Stimulated activated effector memory CD8-positive, alpha-beta T cell treated with anti-CD3 and anti-CD28 coated beads, Interleukin-12 subunit alpha, Interleukin-12 subunit beta, amount 100 ng/mL, for 72 hours (primary cell): ENCODE measurements at regions not wholly inside any gene's neighbourhood (a gene's known extent, or its start where the extent isn't known, plus 50 kb on each side); places are given as distances from the start of the nearest gene placed in this dataset.
A peak's percentile ranks its signal among the peaks of the same experiment; 100 is the strongest.

ENCODE experiments used
- ATAC-seq: fragments of 150-1000 bp; cut with Tn5 transposase; 2 replicates; pipeline ENCODE4 v1.10.0; 2021
- DNase-seq, 2 donors: peaks; one replicate each; pipeline ENCODE4 v3.0.0; 2021 to 2022; ENCODE audit warnings: low spot score in 2 of 2
- H3K27ac Mint-ChIP-seq: one replicate; pipeline ENCODE4 v1.8.0; 2022; ENCODE audit warnings: mild to moderate bottlenecking, mixed read lengths
- H3K36me3 Mint-ChIP-seq: one replicate; pipeline ENCODE4 v1.8.0; 2022; ENCODE audit warnings: mild to moderate bottlenecking, mixed read lengths
- H3K4me1 Mint-ChIP-seq: one replicate; pipeline ENCODE4 v1.8.0; 2022; ENCODE audit warnings: mixed read lengths
- H3K4me3 Mint-ChIP-seq: one replicate; pipeline ENCODE4 v1.8.0; 2022; ENCODE audit warnings: mild to moderate bottlenecking, mixed read lengths
- H3K9me3 Mint-ChIP-seq: one replicate; pipeline ENCODE4 v1.8.0; 2022; ENCODE audit warnings: mixed read lengths

GRCh38 chr3:18872466-18872865 lies 275.8 kb upstream of the KCNH8 start:
- no peaks in the 10 kb centered on the region for H3K9me3 Mint-ChIP-seq

DNA sequence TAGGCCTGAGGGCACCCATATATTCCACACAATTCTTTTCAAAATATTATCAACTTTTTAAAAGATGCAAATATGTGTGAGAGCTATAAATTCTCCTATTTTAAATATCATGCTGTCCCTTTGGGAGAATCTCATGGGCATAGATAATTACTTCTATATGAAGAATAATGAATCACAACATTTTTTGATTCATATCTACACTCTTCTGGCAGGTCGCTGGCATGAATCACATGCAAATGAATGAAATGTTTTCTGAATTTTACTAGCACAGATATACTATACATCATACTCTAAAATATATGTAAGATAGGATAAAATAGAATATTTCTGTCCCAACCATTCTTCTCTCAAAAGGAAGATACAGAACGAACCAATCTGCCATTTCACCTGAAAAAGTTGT lies 277.7 kb upstream of the KCNH8 start:
- Mint-ChIP-seq H3K4me3 (peak overlapping the region; percentile 27), H3K9me3 (no peaks in the 10 kb centered on the region), H3K4me1 (peaks cover 18% of the 10 kb centered on the region), H3K36me3 (no peaks in the 10 kb centered on the region), H3K27ac (no peak overlapping the region)
- DNase-seq (no peak), ATAC-seq (peak; percentile 55)

More at GRCh38 chr3:18872466-18872865, 275.8 kb upstream of the KCNH8 start:
- Mint-ChIP-seq H3K36me3 (no peaks in the 10 kb centered on the region), H3K4me3 (no peak overlapping the region), H3K27ac (no peak overlapping the region), H3K4me1 (peaks cover 18% of the 10 kb centered on the region)
- DNase-seq (no peak), ATAC-seq (peak; percentile 64)

- no peaks in the 10 kb centered on the region for H3K36me3 Mint-ChIP-seq
- H3K4me3 Mint-ChIP-seq, result peak overlapping the region; percentile 27
- peak overlapping the region; percentile 73 for H3K27ac Mint-ChIP-seq
- peaks cover 18% of the 10 kb centered on the region for H3K4me1 Mint-ChIP-seq
- DNase-seq, result no peak
- peak; percentile 64 for ATAC-seq
- no peaks in the 10 kb centered on the region for H3K9me3 Mint-ChIP-seq
Observed at GRCh38 chr3:18870074-18870640, 278.2 kb upstream of the KCNH8 start.

- Mint-ChIP-seq H3K4me1 (peaks cover 18% of the 10 kb centered on the region), H3K4me3 (peak overlapping the region; percentile 27), H3K9me3 (no peaks in the 10 kb centered on the region), H3K27ac (peak overlapping the region; percentile 73), H3K36me3 (no peaks in the 10 kb centered on the region)
- peak; percentile 83 for ATAC-seq
- DNase-seq, result no peak
Observed at GRCh38 chr3:18868911-18869689, 279.2 kb upstream of the KCNH8 start.

DNA sequence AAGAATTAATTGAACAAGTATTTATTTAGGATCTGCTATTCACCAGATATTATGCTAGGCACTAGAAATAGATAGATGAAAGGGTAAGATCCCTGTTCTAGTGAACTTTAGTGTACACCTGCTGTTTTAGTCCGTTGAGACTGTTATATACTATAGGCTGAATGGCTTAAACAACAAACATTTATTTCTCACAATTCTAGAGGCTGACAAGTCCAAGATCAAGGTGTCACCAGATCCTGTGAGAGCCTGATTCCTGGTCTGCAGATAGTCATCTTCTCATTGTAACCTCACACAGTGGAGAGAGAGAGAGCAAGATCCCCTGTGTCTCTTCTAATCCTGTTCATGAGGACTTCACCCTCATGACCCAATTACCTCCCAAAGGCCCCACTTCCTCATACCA lies 281.4 kb upstream of the KCNH8 start:
- Mint-ChIP-seq H3K4me1 (peaks cover 18% of the 10 kb centered on the region), H3K27ac (no peak overlapping the region), H3K36me3 (no peaks in the 10 kb centered on the region), H3K4me3 (no peak overlapping the region), H3K9me3 (no peaks in the 10 kb centered on the region)
- DNase-seq, result no peak
- no peak for ATAC-seq

GRCh38 chr3:18864933-18865731 lies 283.2 kb upstream of the KCNH8 start:
- no peak overlapping the region for H3K4me3 Mint-ChIP-seq

DNA sequence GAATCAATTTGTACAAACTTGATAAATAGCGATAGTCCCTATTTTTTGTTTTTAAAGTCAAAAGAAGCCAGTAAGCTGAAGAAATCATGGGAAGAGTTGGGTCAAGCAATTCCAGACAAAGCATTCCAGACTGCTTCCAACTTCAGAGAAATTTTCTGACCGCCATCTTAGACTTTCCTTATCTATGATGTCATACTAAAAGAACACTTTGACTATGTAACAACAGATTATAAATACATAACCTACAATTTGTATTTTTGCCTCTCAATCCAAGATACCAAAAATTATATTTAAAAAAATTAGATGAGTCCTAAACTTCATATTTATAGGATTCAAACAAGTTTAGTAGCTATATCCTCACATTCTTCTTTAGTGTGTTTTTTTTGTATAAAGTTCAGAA lies 286.2 kb upstream of the KCNH8 start:
- DNase-seq, result no peak
- Mint-ChIP-seq H3K4me3 (no peak overlapping the region), H3K4me1 (no peaks in the 10 kb centered on the region), H3K9me3 (no peaks in the 10 kb centered on the region), H3K36me3 (no peaks in the 10 kb centered on the region), H3K27ac (no peak overlapping the region)
- ATAC-seq, result no peak

More at GRCh38 chr3:18864933-18865731, 283.2 kb upstream of the KCNH8 start:
- no peak for DNase-seq
- H3K9me3 Mint-ChIP-seq, result no peaks in the 10 kb centered on the region
- ATAC-seq, result no peak
- H3K4me1 Mint-ChIP-seq, result peaks cover 15% of the 10 kb centered on the region
- H3K36me3 Mint-ChIP-seq, result no peaks in the 10 kb centered on the region
- no peak overlapping the region for H3K27ac Mint-ChIP-seq

DNA sequence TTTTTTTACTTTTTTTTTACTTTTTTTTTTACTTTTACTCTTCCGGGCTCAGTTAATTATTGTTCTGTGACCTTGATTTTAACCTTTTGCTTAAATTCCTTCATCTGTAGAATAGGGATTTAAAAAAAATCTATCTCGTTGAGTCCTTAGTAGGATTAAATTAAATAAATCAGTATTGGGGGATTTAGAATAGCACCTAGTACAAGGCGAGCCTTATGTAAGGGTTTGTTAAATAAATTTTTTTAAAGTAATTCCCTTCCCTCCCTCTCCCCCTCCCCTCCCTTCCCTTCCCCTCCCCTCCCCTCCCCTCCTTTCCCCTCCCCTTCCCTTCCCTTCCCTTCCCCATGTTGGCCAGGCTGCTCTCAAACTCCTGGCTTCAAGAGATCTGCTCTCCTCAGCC lies 287.2 kb upstream of the KCNH8 start:
- H3K27ac Mint-ChIP-seq, result no peak overlapping the region
- DNase-seq (no peak), ATAC-seq (no peak)
- no peaks in the 10 kb centered on the region for H3K36me3 Mint-ChIP-seq
- H3K4me3 Mint-ChIP-seq, result no peak overlapping the region
- H3K9me3 Mint-ChIP-seq, result no peaks in the 10 kb centered on the region
- no peaks in the 10 kb centered on the region for H3K4me1 Mint-ChIP-seq

DNA sequence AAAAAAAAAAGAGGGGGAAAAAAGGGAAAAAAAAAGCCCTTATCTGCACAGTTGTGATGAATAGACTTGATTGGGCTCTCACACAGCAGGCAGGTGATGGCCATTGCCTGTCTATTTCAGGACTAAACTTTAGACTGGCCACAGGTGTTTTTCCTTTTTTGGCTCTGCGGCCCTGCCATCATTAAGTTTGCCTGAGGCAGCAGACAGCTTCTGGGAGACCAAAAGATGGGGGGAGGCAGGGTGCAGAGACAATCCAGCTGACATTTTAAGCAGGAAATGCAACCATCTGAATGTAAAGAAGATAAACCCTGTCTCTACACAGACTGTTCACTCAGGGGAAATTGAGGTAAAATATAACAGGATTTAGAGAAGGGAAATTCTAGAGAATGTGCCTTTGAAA lies 295.0 kb upstream of the KCNH8 start:
- Mint-ChIP-seq H3K36me3 (no peaks in the 10 kb centered on the region), H3K9me3 (no peaks in the 10 kb centered on the region), H3K4me1 (no peaks in the 10 kb centered on the region), H3K27ac (no peak overlapping the region), H3K4me3 (no peak overlapping the region)
- no peak for ATAC-seq
- DNase-seq, result no peak

DNA sequence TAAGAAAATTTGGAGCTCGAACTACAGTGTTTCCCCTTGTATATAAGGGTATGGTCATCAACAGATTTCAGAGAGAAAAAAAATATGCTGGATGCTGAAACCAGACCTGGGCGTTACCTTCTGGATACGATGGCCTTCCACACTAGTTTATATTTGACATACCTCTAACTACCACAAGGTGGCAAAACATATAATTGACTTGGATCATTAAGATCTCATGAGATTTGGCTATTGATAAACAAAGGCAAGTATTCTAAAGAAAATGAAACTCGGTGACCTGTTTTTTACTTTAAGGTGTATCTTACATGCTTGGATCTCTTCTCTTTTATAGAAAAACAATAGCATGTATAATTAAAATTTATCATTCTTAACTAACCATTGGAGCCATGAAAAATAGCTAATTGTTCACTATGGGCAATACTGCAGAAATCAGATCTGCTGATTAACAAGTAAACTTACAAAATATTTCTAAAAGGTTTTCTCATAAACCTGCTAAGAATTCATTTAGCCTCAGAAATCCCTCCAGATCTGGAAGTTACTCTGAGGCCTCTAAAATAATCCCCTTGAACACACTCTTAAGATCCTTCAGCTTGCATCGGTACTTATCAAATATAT lies 300.6 kb upstream of the KCNH8 start:
- DNase-seq (no peak), ATAC-seq (peak; percentile 57)
- no peaks in the 10 kb centered on the region for H3K9me3 Mint-ChIP-seq
- no peak overlapping the region for H3K4me3 Mint-ChIP-seq
- H3K36me3 Mint-ChIP-seq, result no peaks in the 10 kb centered on the region
- H3K27ac Mint-ChIP-seq, result no peak overlapping the region
- no peaks in the 10 kb centered on the region for H3K4me1 Mint-ChIP-seq

GRCh38 chr3:18843983-18844382 lies 304.3 kb upstream of the KCNH8 start:
- no peak overlapping the region for H3K4me3 Mint-ChIP-seq
- ATAC-seq, result no peak

DNA sequence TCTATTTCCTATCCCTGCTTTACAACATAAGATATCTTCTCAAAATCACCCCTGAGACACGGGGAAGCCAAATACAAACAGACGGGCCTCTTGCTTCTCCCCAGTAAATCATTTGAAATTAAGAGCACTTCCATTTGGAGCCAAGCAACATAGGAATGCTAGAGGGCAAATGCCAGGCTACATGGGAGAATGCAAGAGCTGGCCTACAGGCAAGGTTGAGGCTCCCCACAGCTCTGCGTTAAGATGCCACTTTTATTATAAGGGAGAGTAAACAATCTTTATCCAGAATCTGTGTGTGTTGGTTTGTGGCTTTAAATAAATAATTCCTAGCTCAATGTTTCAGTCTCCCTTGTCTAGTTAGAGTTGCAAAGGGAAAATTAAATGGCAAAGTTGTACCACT lies 305.1 kb upstream of the KCNH8 start:
- Mint-ChIP-seq H3K4me3 (no peak overlapping the region), H3K9me3 (no peaks in the 10 kb centered on the region), H3K36me3 (no peaks in the 10 kb centered on the region), H3K27ac (no peak overlapping the region), H3K4me1 (no peaks in the 10 kb centered on the region)
- DNase-seq (no peak), ATAC-seq (no peak)

More at GRCh38 chr3:18843983-18844382, 304.3 kb upstream of the KCNH8 start:
- Mint-ChIP-seq H3K27ac (no peak overlapping the region), H3K9me3 (no peaks in the 10 kb centered on the region), H3K4me1 (no peaks in the 10 kb centered on the region), H3K36me3 (no peaks in the 10 kb centered on the region)
- DNase-seq, result no peak

DNA sequence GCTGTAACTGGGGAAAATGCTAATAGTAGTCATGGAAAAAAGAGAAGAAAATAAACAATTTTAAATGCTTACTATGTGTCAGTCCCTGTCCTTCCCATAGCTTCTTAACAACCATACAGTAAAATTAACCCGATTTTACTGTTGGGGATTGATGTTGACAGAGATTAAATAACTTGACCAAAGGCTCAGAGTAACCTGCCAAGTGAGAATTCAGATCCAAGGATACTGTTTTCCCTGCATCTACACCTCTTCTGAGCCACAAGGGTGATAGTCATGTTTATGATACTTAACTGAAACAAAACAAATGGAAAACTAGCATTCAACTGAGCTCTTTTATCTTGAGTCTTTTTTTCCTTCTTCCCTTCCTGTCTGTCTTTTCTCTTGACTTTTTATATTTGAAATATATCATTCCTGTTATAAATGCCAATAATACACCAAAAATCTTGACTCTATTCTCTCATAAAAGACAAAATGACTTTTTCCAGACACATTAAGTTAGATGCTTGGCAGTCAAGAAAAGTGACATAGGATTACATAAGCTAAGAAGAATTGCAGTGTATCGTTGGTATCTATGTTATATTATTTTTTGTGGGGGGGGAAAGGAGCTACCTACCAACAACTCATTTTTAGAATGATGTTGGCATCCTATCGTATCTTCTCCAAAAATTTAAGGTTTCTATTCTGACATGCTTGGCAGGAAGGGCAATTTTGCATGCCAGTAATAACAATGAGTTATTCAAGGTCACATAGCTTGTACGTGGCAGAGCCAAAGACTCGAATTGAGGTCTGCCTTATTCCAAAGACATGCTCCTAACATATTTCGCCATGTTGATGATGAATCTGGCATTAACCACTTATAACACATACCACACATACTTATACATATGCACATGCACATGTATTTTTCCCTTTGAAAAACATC lies 306.6 kb upstream of the KCNH8 start:
- no peaks in the 10 kb centered on the region for H3K36me3 Mint-ChIP-seq
- ATAC-seq (no peak), DNase-seq (no peak)
- H3K9me3 Mint-ChIP-seq, result no peaks in the 10 kb centered on the region
- H3K4me1 Mint-ChIP-seq, result no peaks in the 10 kb centered on the region
- H3K27ac Mint-ChIP-seq, result no peak overlapping the region
- no peak overlapping the region for H3K4me3 Mint-ChIP-seq

DNA sequence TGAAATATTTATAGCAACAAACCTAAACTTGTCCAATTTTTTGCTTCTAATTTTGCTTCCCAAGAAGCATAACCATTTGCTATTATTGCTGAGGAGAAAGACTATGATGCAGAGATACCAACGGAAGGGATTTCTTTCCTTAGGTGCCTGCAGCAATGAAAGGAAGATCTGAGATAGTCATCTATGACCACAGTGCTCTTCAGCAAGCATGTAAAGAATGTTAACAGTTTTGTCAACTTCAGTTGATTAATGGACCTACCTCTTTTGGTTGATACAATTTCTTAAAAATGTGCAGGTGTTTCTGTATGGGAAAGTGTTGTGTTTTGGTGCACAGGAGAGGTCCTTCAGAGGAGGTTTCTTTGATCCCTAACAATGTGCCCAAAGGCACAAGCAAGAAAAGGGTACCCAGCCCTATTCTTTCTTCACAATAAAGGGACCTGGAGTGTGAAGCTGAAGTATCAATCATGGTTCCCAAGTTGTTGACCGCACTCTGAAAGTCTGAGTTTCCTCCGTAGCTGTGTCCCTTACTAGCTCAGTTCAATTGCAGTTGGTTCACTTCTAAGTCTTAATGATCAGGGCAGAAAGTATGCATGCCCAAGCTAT lies 307.7 kb upstream of the KCNH8 start:
- ATAC-seq, result no peak
- H3K4me1 Mint-ChIP-seq, result no peaks in the 10 kb centered on the region
- H3K36me3 Mint-ChIP-seq, result no peaks in the 10 kb centered on the region
- DNase-seq, result no peak
- no peak overlapping the region for H3K27ac Mint-ChIP-seq
- H3K4me3 Mint-ChIP-seq, result no peak overlapping the region
- no peaks in the 10 kb centered on the region for H3K9me3 Mint-ChIP-seq
